Neural cell (in vitro differentiated cells): ENCODE measurements at regions not wholly inside any gene's neighbourhood (a gene's known extent, or its start where the extent isn't known, plus 50 kb on each side); places are given as distances from the start of the nearest gene placed in this dataset.

Experiments used
- EZH2 ChIP-seq: fragments of 200-600, 300-800 bp; shearing (Covaris generic), sonication (generic); IDR thresholded peaks from 2 replicates; pipeline ENCODE4 v1.6.1; 2014; ENCODE audit warnings: antibody characterized with exemption, low read length, borderline replicate concordance, mild to moderate bottlenecking; ENCODE audit not compliant: insufficient read depth, poor library complexity, severe bottlenecking
- MXI1 ChIP-seq: fragments of 450-650 bp; conservative IDR thresholded peaks from 2 replicates; pipeline ENCODE4 v1.6.1; 2014; ENCODE audit warnings: antibody characterized with exemption, mild to moderate bottlenecking; ENCODE audit not compliant: poor library complexity, severe bottlenecking
- RAD21 ChIP-seq: fragments of 450-650 bp; conservative IDR thresholded peaks from 2 replicates; pipeline ENCODE4 v1.6.1; 2014; ENCODE audit warnings: antibody characterized with exemption, mild to moderate bottlenecking, moderate library complexity
- SMC3 ChIP-seq: fragments of 450-650 bp; conservative IDR thresholded peaks from 2 replicates; pipeline ENCODE4 v1.6.1; 2014; ENCODE audit warnings: antibody characterized with exemption, mild to moderate bottlenecking, moderate library complexity; ENCODE audit not compliant: poor library complexity
- TF ChIP-seq, protein P1 (sequence below): fragments of 450-650 bp; IDR thresholded peaks from 2 replicates; pipeline ENCODE4 v1.5.1; 2014; ENCODE audit warnings: antibody characterized with exemption, mild to moderate bottlenecking, moderate library complexity; ENCODE audit not compliant: poor library complexity, severe bottlenecking
- TF ChIP-seq, protein P2 (sequence below): IDR thresholded peaks from 2 replicates; pipeline ENCODE4 v1.6.1; 2012; ENCODE audit warnings: borderline replicate concordance

DNA sequence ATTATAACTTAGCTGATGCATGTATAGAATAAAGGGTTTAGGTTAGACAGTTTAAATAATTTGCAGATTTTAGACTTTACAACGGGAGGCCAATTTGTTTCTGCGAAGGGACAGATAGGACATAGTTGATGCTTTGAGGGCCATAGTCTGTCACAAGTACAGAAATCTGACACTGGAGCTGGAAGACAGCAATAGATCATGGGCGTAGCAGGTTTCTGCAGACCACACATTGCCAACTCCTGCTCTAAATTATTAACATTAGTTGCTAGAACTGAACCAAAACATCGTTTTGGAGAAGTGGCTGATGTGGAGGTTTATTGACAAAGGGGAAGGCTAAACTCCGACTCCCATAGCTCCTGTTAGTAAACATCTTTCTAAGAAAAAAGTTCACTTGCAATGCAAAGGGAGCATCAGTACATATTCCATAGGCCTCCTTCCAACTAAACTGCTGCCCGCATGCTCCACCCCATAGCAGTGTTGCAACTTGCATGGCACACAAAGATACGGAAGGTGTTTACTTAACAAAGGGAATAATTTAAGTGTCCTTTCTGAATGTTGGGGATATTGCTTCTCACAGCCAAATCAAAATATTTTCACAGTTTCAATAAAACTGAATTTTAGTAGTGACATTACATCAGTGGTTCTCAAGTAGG is 862.0 kb upstream of the CXADR start:
- TF ChIP-seq MXI1 (no peak), EZH2 (no peak), SMC3 (no peak), RAD21 (no peak)
- TF ChIP-seq, protein P1, sequence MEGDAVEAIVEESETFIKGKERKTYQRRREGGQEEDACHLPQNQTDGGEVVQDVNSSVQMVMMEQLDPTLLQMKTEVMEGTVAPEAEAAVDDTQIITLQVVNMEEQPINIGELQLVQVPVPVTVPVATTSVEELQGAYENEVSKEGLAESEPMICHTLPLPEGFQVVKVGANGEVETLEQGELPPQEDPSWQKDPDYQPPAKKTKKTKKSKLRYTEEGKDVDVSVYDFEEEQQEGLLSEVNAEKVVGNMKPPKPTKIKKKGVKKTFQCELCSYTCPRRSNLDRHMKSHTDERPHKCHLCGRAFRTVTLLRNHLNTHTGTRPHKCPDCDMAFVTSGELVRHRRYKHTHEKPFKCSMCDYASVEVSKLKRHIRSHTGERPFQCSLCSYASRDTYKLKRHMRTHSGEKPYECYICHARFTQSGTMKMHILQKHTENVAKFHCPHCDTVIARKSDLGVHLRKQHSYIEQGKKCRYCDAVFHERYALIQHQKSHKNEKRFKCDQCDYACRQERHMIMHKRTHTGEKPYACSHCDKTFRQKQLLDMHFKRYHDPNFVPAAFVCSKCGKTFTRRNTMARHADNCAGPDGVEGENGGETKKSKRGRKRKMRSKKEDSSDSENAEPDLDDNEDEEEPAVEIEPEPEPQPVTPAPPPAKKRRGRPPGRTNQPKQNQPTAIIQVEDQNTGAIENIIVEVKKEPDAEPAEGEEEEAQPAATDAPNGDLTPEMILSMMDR = no peak
- TF ChIP-seq, protein P2, sequence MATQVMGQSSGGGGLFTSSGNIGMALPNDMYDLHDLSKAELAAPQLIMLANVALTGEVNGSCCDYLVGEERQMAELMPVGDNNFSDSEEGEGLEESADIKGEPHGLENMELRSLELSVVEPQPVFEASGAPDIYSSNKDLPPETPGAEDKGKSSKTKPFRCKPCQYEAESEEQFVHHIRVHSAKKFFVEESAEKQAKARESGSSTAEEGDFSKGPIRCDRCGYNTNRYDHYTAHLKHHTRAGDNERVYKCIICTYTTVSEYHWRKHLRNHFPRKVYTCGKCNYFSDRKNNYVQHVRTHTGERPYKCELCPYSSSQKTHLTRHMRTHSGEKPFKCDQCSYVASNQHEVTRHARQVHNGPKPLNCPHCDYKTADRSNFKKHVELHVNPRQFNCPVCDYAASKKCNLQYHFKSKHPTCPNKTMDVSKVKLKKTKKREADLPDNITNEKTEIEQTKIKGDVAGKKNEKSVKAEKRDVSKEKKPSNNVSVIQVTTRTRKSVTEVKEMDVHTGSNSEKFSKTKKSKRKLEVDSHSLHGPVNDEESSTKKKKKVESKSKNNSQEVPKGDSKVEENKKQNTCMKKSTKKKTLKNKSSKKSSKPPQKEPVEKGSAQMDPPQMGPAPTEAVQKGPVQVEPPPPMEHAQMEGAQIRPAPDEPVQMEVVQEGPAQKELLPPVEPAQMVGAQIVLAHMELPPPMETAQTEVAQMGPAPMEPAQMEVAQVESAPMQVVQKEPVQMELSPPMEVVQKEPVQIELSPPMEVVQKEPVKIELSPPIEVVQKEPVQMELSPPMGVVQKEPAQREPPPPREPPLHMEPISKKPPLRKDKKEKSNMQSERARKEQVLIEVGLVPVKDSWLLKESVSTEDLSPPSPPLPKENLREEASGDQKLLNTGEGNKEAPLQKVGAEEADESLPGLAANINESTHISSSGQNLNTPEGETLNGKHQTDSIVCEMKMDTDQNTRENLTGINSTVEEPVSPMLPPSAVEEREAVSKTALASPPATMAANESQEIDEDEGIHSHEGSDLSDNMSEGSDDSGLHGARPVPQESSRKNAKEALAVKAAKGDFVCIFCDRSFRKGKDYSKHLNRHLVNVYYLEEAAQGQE = no peak
